ENCODE measurements at regions not wholly inside any gene's neighbourhood (a gene's known extent, or its start where the extent isn't known, plus 50 kb on each side); places are given as distances from the start of the nearest gene placed in this dataset.

DNA sequence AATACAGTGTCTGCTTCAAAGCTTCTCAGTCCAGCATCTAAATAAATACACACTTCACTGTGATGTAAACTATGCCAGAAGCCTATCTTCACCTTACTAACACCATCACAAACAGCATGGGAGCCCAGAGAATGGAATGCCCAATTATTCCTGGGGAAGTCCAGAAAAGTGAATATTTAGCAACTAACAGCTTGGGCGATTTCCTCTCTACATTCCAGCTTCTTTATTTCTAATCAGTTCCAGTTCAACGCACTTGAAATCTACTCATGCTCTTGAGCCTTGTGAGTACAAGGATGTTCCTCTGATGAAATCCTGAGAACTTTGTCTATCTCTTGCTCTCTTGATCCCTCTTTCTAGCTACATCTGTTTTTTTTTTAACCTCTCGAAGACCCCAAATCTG, 100.4 kb upstream of the C9orf72 start:
- Histone ChIP-seq H3K9me3 (ENCODE audit: low read length) (no peaks in the 10 kb centered on the region), H3K4me1 (ENCODE audit: insufficient read depth, low read length, severe bottlenecking) (no peaks in the 10 kb centered on the region), H3K9ac (ENCODE audit: low read length) (no peak overlapping the region), H2AFZ (ENCODE audit: low read length) (no peak overlapping the region), H3K27ac (ENCODE audit: low read depth, low read length, poor library complexity, severe bottlenecking) (no peak overlapping the region), H3K79me2 (ENCODE audit: insufficient read depth, low read length) (no peaks in the 10 kb centered on the region), H3F3A (ENCODE audit: insufficient read depth, low read length) (no peaks in the 10 kb centered on the region), H3K9me2 (ENCODE audit: low read depth, low read length) (no peaks in the 10 kb centered on the region), H3K36me3 (ENCODE audit: insufficient read depth, low read length) (no peaks in the 10 kb centered on the region), H4K20me1 (ENCODE audit: insufficient read depth, low read length) (no peaks in the 10 kb centered on the region), H3K4me3 (ENCODE audit: low read depth, low read length, poor library complexity, severe bottlenecking) (no peak overlapping the region), H3K4me2 (ENCODE audit: low read length) (no peak overlapping the region), H3K27me3 (ENCODE audit: insufficient read depth, low read length) (no peaks in the 10 kb centered on the region)
- TF ChIP-seq, protein P1, sequence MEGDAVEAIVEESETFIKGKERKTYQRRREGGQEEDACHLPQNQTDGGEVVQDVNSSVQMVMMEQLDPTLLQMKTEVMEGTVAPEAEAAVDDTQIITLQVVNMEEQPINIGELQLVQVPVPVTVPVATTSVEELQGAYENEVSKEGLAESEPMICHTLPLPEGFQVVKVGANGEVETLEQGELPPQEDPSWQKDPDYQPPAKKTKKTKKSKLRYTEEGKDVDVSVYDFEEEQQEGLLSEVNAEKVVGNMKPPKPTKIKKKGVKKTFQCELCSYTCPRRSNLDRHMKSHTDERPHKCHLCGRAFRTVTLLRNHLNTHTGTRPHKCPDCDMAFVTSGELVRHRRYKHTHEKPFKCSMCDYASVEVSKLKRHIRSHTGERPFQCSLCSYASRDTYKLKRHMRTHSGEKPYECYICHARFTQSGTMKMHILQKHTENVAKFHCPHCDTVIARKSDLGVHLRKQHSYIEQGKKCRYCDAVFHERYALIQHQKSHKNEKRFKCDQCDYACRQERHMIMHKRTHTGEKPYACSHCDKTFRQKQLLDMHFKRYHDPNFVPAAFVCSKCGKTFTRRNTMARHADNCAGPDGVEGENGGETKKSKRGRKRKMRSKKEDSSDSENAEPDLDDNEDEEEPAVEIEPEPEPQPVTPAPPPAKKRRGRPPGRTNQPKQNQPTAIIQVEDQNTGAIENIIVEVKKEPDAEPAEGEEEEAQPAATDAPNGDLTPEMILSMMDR (IDR thresholded peaks at IDR 0.05; ENCODE audit: low read length), result no peak
- TF ChIP-seq EZH2 (IDR thresholded peaks at IDR 0.05; ENCODE audit: borderline replicate concordance, low read length), result no peak

DNA sequence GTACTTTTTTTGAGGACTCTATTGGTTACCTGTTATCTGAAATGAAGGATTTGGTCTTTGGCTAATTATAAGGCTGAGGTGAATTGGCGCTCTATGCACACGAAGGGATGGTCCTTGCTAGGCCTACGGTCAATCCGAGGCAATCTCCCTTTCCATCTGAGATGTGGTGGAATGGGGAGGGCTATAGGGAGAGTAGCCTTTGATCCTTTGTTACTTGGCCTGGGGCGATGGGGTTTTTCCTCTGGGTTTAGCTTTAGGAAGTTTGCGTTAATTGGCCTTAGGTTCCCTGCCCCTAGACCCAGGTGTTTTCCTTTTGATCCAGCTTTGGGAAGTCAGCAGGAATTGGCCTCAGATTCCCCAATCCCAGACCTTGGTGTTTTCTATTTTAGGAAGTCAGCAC, 102.1 kb upstream of the C9orf72 start:
- no peaks in the 10 kb centered on the region for H3K27me3 ChIP-seq (ENCODE audit: insufficient read depth, low read length)
- H3K9me3 ChIP-seq (ENCODE audit: low read length), result no peaks in the 10 kb centered on the region
- H3K9me2 ChIP-seq (ENCODE audit: low read depth, low read length), result no peaks in the 10 kb centered on the region
- H3K79me2 ChIP-seq (ENCODE audit: insufficient read depth, low read length), result no peaks in the 10 kb centered on the region
- no peak overlapping the region for H3K27ac ChIP-seq (ENCODE audit: low read depth, low read length, poor library complexity, severe bottlenecking)
- no peaks in the 10 kb centered on the region for H3K4me1 ChIP-seq (ENCODE audit: insufficient read depth, low read length, severe bottlenecking)
- no peaks in the 10 kb centered on the region for H3K36me3 ChIP-seq (ENCODE audit: insufficient read depth, low read length)
- no peak overlapping the region for H3K4me2 ChIP-seq (ENCODE audit: low read length)
- TF ChIP-seq, protein P1 (IDR thresholded peaks at IDR 0.05; ENCODE audit: low read length), result no peak
- H4K20me1 ChIP-seq (ENCODE audit: insufficient read depth, low read length), result no peaks in the 10 kb centered on the region
- no peak overlapping the region for H2AFZ ChIP-seq (ENCODE audit: low read length)
- no peaks in the 10 kb centered on the region for H3F3A ChIP-seq (ENCODE audit: insufficient read depth, low read length)
- no peak overlapping the region for H3K4me3 ChIP-seq (ENCODE audit: low read depth, low read length, poor library complexity, severe bottlenecking)
- H3K9ac ChIP-seq (ENCODE audit: low read length), result no peak overlapping the region

DNA sequence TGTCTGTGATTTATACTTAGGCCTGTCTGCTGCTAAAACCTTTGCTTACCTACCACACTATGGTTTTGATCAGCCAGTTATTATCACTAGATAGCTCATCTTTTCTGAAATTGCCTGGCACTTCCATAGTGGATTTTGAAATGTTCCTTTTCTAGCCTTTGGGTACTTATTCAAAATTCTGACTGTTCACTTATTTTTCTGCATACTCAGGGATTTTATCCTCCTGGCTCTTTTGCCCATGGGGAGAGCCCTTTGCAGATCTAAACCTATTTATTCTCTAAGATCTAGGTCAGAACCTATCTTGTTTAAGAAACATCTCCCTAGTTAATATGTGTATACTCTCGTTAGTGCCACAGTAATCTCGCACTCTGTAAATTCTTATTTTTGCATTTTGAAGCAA, 103.5 kb upstream of the C9orf72 start:
- TF ChIP-seq, protein P1 (IDR thresholded peaks at IDR 0.05; ENCODE audit: low read length), result no peak
- TF ChIP-seq EZH2 (IDR thresholded peaks at IDR 0.05; ENCODE audit: borderline replicate concordance, low read length), result no peak
- no peaks in the 10 kb centered on the region for H3K79me2 ChIP-seq (ENCODE audit: insufficient read depth, low read length)
- no peak overlapping the region for H3K9ac ChIP-seq (ENCODE audit: low read length)
- H3K9me3 ChIP-seq (ENCODE audit: low read length), result no peaks in the 10 kb centered on the region
- H2AFZ ChIP-seq (ENCODE audit: low read length), result no peak overlapping the region
- no peaks in the 10 kb centered on the region for H4K20me1 ChIP-seq (ENCODE audit: insufficient read depth, low read length)
- no peaks in the 10 kb centered on the region for H3K9me2 ChIP-seq (ENCODE audit: low read depth, low read length)
- H3K4me2 ChIP-seq (ENCODE audit: low read length), result no peak overlapping the region
- no peaks in the 10 kb centered on the region for H3K4me1 ChIP-seq (ENCODE audit: insufficient read depth, low read length, severe bottlenecking)
- H3K27me3 ChIP-seq (ENCODE audit: insufficient read depth, low read length), result no peaks in the 10 kb centered on the region
- H3K4me3 ChIP-seq (ENCODE audit: low read depth, low read length, poor library complexity, severe bottlenecking), result no peak overlapping the region
- H3K27ac ChIP-seq (ENCODE audit: low read depth, low read length, poor library complexity, severe bottlenecking), result no peak overlapping the region
- H3K36me3 ChIP-seq (ENCODE audit: insufficient read depth, low read length), result no peaks in the 10 kb centered on the region
- no peaks in the 10 kb centered on the region for H3F3A ChIP-seq (ENCODE audit: insufficient read depth, low read length)
